Lung (tissue), 11 donors: ENCODE measurements at regions not wholly inside any gene's neighbourhood (a gene's known extent, or its start where the extent isn't known, plus 50 kb on each side); places are given as distances from the start of the nearest gene placed in this dataset.

Experiments used
- ATAC-seq: fragments of 200-7000 bp; cut with Tn5 transposase; one replicate; pipeline ENCODE4 v1.9.1; 2020; ENCODE audit warnings: moderate number of reproducible peaks; ENCODE audit not compliant: insufficient read depth, low FRiP score
- DNase-seq, 3 donors: peaks; one replicate each; pipeline ENCODE4 v3.0.0-alpha.2; 2013 to 2017
- H3K27ac ChIP-seq, 2 donors: one replicate each; pipeline ENCODE4 v1.5.1; 2013; ENCODE audit warnings: mild to moderate bottlenecking in 2 of 2, moderate library complexity in 2 of 2, control low read depth in 1 of 2, inconsistent platforms in 1 of 2, low read depth in 1 of 2, low read length in 1 of 2
- H3K27me3 ChIP-seq, 3 donors: one replicate each; pipeline ENCODE4 v1.5.1; 2013; ENCODE audit warnings: low read length in 2 of 3; ENCODE audit not compliant: control insufficient read depth in 3 of 3, insufficient read depth in 3 of 3
- H3K36me3 ChIP-seq, 4 donors: one replicate each; pipeline ENCODE4 v1.5.1; 2013; ENCODE audit warnings: low read length in 4 of 4, mild to moderate bottlenecking in 1 of 4, moderate library complexity in 1 of 4; ENCODE audit not compliant: control insufficient read depth in 4 of 4, insufficient read depth in 4 of 4
- H3K4me1 ChIP-seq, 5 donors: one replicate each; pipeline ENCODE4 v1.5.1; 2013; ENCODE audit warnings: low read length in 5 of 5, mild to moderate bottlenecking in 2 of 5, moderate library complexity in 1 of 5; ENCODE audit not compliant: control insufficient read depth in 5 of 5, insufficient read depth in 5 of 5
- H3K4me3 ChIP-seq: one replicate; pipeline ENCODE4 v1.5.1; 2013; ENCODE audit warnings: mild to moderate bottlenecking, control low read depth, moderate library complexity
- H3K9ac ChIP-seq, 2 donors: one replicate each; pipeline ENCODE4 v1.5.1; 2013; ENCODE audit warnings: low read length in 2 of 2, control low read depth in 1 of 2; ENCODE audit not compliant: insufficient read depth in 1 of 2
- H3K9me3 ChIP-seq, 4 donors: one replicate each; pipeline ENCODE4 v1.5.1; 2013; ENCODE audit warnings: low read length in 3 of 4, mild to moderate bottlenecking in 1 of 4, moderate library complexity in 1 of 4; ENCODE audit not compliant: control insufficient read depth in 4 of 4, insufficient read depth in 3 of 4
- WGBS, 2 donors: extraction: QIAGEN DNeasy Blood & Tissue Kit; methylation state at CpG; one replicate each; pipeline ENCODE4 v1.1.7; 2013; 5-methylcytosine and 5-hydroxymethylcytosine counted together
- TF ChIP-seq, protein P1 (sequence below): IDR thresholded peaks from 2 replicates; pipeline ENCODE4 v1.5.1; 2012; ENCODE audit warnings: mild to moderate bottlenecking; ENCODE audit errors: control extremely low read depth, extremely low read depth
- donor health status: control.
- donor health status: control.
- donor health status: Bipolar disorder and iron deficiency.
- donor health status: healthy.
- donor health status: DM: yes; HTN: yes; CAD: no.

DNA sequence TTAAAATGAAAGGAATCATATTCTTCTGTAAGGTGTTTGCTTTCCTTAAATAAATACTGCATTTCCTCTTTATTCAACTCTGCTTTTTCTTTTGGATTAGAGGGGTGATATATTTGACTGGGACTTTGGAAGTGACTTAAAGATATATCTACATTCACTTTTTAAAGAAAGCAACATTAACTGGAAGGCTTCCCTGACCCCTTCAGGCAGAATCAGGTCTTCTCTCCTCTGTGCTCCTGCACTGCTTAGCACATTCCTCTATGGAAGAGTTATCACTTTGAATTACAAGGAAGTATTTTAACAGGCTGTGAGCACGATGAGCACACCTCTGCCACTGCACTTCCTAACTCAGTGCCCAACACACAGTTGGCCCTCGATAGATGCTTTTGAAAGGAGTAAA, 59.2 kb upstream of the POU3F2 start:
- no peak for ATAC-seq

DNA sequence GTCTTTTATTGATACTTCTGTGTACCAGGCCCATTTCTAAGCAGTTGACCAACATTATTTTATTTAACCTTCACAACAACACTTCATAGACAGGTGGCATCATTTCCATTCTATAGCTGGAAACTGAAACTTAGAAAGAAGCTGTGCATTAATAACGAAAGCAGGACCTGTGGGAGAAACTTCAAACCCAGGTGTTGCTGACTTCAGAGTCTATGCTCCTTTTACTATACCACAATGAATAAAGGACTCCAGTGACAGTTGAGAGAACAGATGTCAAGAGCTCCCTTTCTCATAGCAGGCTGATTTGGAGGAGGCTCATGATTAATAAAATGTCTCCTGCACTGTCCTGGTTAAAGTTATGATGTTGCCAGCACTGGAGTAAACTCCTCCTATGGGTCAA, 56.6 kb upstream of the POU3F2 start:
- no peaks in the 10 kb centered on the region for H3K9me3 ChIP-seq
- no peaks in the 10 kb centered on the region for H3K36me3 ChIP-seq
- no peak overlapping the region for H3K4me3 ChIP-seq
- no peaks in the 10 kb centered on the region for H3K4me1 ChIP-seq
- no peak for DNase-seq
- TF ChIP-seq, protein P1, sequence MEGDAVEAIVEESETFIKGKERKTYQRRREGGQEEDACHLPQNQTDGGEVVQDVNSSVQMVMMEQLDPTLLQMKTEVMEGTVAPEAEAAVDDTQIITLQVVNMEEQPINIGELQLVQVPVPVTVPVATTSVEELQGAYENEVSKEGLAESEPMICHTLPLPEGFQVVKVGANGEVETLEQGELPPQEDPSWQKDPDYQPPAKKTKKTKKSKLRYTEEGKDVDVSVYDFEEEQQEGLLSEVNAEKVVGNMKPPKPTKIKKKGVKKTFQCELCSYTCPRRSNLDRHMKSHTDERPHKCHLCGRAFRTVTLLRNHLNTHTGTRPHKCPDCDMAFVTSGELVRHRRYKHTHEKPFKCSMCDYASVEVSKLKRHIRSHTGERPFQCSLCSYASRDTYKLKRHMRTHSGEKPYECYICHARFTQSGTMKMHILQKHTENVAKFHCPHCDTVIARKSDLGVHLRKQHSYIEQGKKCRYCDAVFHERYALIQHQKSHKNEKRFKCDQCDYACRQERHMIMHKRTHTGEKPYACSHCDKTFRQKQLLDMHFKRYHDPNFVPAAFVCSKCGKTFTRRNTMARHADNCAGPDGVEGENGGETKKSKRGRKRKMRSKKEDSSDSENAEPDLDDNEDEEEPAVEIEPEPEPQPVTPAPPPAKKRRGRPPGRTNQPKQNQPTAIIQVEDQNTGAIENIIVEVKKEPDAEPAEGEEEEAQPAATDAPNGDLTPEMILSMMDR = no peak
- H3K27me3 ChIP-seq = no peaks in the 10 kb centered on the region
- WGBS, 2 donors = 76 to 87% methylated on average over 1 of the region's 1 CpG
- ATAC-seq = no peak
- no peak overlapping the region for H3K9ac ChIP-seq
- no peak overlapping the region for H3K27ac ChIP-seq

More for the DNA sequence above, 59.2 kb upstream of the POU3F2 start:
- no peaks in the 10 kb centered on the region for H3K36me3 ChIP-seq
- WGBS, 2 donors = 15 to 27% methylated on average over 2 of the region's 2 CpGs
- no peaks in the 10 kb centered on the region for H3K4me1 ChIP-seq
- H3K9ac ChIP-seq = no peak overlapping the region
- no peak overlapping the region for H3K27ac ChIP-seq
- no peaks in the 10 kb centered on the region for H3K9me3 ChIP-seq
- no peak overlapping the region for H3K4me3 ChIP-seq
- H3K27me3 ChIP-seq = no peaks in the 10 kb centered on the region
- peak in 1 of 3 donors; percentile 8 for DNase-seq
- TF ChIP-seq, protein P1 = no peak

DNA sequence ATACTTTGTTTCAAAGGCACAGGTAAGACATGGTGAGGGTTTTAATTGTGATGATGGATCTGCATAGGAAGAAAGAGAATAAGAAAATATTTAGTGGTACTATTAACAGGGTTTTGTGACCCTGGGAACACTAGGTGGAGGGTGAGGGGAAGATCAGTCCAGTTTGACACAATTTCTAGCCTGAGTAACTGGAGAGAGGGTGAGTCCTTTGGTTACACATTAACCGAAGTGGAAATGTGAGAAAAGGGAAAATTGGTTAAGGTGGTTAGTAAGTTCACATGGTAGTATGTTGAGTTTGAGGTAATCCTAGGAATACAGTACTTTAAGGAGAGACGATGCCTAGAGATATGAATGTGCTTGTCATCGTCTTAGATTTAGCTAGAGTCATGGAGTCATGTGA, 54.8 kb upstream of the POU3F2 start:
- H3K36me3 ChIP-seq = no peaks in the 10 kb centered on the region
- H3K4me3 ChIP-seq = no peak overlapping the region
- no peak overlapping the region for H3K9ac ChIP-seq
- 71 to 86% methylated on average over 3 of the region's 3 CpGs for WGBS, 2 donors
- TF ChIP-seq, protein P1 = no peak
- no peaks in the 10 kb centered on the region for H3K4me1 ChIP-seq
- ATAC-seq = no peak
- no peak overlapping the region for H3K27ac ChIP-seq
- no peaks in the 10 kb centered on the region for H3K9me3 ChIP-seq
- DNase-seq = peak in 2 of 3 donors; percentile 2 to 39
- H3K27me3 ChIP-seq = no peaks in the 10 kb centered on the region

DNA sequence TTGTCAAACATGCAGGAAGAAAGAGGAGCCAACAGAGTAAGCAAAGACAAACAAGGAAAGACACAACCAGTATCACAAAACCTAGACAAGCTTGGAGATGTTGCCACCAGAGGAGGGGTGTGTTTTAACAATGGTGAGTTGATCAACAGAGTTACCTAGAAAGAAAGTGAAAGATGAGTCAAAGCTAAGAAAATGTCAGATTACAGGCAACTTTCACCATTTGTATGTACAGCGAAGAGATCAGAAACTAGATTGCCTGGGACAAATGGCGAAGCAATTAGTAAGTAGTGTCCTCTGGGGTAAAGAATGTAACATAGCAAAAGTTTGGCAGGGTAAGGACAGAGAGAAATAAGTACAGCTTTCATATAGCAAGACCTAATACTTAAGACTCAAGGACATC, 51.6 kb upstream of the POU3F2 start:
- Histone ChIP-seq H3K9ac (no peak overlapping the region), H3K36me3 (no peaks in the 10 kb centered on the region), H3K4me3 (no peak overlapping the region), H3K27ac (no peak overlapping the region), H3K27me3 (no peaks in the 10 kb centered on the region), H3K9me3 (no peaks in the 10 kb centered on the region), H3K4me1 (no peaks in the 10 kb centered on the region)
- no peak for DNase-seq
- TF ChIP-seq, protein P1 = no peak
- no peak for ATAC-seq
- 70 to 97% methylated on average over 2 of the region's 2 CpGs for WGBS, 2 donors
